ENCODE measurements at regions not wholly inside any gene's neighbourhood (a gene's known extent, or its start where the extent isn't known, plus 50 kb on each side); places are given as distances from the start of the nearest gene placed in this dataset.

GRCh38 chr20:11550657-11551338 lies 366.9 kb upstream of the BTBD3 start:
- DNase-seq = no peak

GRCh38 chr20:11551479-11551878 lies 366.2 kb upstream of the BTBD3 start:
- DNase-seq = no peak

GRCh38 chr20:11553603-11554002 lies 364.1 kb upstream of the BTBD3 start:
- DNase-seq = no peak

- no peak for DNase-seq
These were observed 362.2 kb upstream of the BTBD3 start for GRCh38 chr20:11555510-11555909.

GRCh38 chr20:11556410-11556809 lies 361.3 kb upstream of the BTBD3 start:
- DNase-seq = no peak

GRCh38 chr20:11564491-11564890 lies 353.2 kb upstream of the BTBD3 start:
- DNase-seq = no peak

- no peak for DNase-seq
These were observed 348.5 kb upstream of the BTBD3 start for GRCh38 chr20:11569163-11569562.

GRCh38 chr20:11573507-11573906 lies 344.2 kb upstream of the BTBD3 start:
- DNase-seq = no peak

- DNase-seq = no peak
These were observed 336.4 kb upstream of the BTBD3 start for GRCh38 chr20:11581271-11581670.

GRCh38 chr20:11582060-11582459 lies 335.6 kb upstream of the BTBD3 start:
- no peak for DNase-seq

- no peak for DNase-seq
These were observed 331.8 kb upstream of the BTBD3 start for GRCh38 chr20:11585752-11586352.

- DNase-seq = no peak
These were observed 328.8 kb upstream of the BTBD3 start for GRCh38 chr20:11588875-11589274.

- DNase-seq = no peak
These were observed 325.7 kb upstream of the BTBD3 start for GRCh38 chr20:11591965-11592364.

GRCh38 chr20:11604339-11604738 lies 313.4 kb upstream of the BTBD3 start:
- no peak for DNase-seq

GRCh38 chr20:11607047-11607446 lies 310.6 kb upstream of the BTBD3 start:
- DNase-seq = no peak

GRCh38 chr20:11608736-11609135 lies 309.0 kb upstream of the BTBD3 start:
- DNase-seq = no peak

GRCh38 chr20:11624704-11625103 lies 293.0 kb upstream of the BTBD3 start:
- no peak for DNase-seq

GRCh38 chr20:11626551-11626950 lies 291.1 kb upstream of the BTBD3 start:
- DNase-seq = no peak

GRCh38 chr20:11642866-11643265 lies 274.8 kb upstream of the BTBD3 start:
- no peak for DNase-seq

- DNase-seq = no peak
These were observed 271.3 kb upstream of the BTBD3 start for GRCh38 chr20:11646359-11646758.

GRCh38 chr20:11650566-11650965 lies 267.1 kb upstream of the BTBD3 start:
- DNase-seq = no peak

GRCh38 chr20:11651138-11651537 lies 266.6 kb upstream of the BTBD3 start:
- DNase-seq = no peak

GRCh38 chr20:11651647-11652046 lies 266.0 kb upstream of the BTBD3 start:
- no peak for DNase-seq

- DNase-seq = no peak
These were observed 265.6 kb upstream of the BTBD3 start for GRCh38 chr20:11652128-11652527.

GRCh38 chr20:11654766-11655165 lies 262.9 kb upstream of the BTBD3 start:
- DNase-seq = no peak

Measured in CD4-positive, alpha-beta T cell treated with Interleukin-17A for 4 hours (primary cell).